DND-41 (cell line): ENCODE measurements at regions not wholly inside any gene's neighbourhood (a gene's known extent, or its start where the extent isn't known, plus 50 kb on each side); places are given as distances from the start of the nearest gene placed in this dataset.

Experiments
- ATAC-seq: fragments of 200-7000 bp; cut with Tn5 transposase; 3 replicates; pipeline ENCODE4 v1.9.1; 2021; ENCODE audit warnings: low read depth; ENCODE audit not compliant: insufficient read depth
- DNase-seq: peaks from one replicate; pipeline ENCODE4 v3.0.0-alpha.2; 2020
- H2AFZ ChIP-seq: 2 replicates; pipeline ENCODE4 v1.6.0; 2012; ENCODE audit warnings: low read depth, low read length
- H3K27ac ChIP-seq: 2 replicates; pipeline ENCODE4 v1.5.1; 2012; ENCODE audit warnings: low read length, inconsistent platforms
- H3K27me3 ChIP-seq: fragments of 200-600 bp; sonication (generic); 2 replicates; pipeline ENCODE4 v1.6.0; 2012; ENCODE audit warnings: low read length, mild to moderate bottlenecking, inconsistent platforms; ENCODE audit not compliant: insufficient read depth, poor library complexity
- H3K36me3 ChIP-seq: 2 replicates; pipeline ENCODE4 v1.5.1; 2012; ENCODE audit warnings: low read length, inconsistent platforms; ENCODE audit not compliant: insufficient read depth
- H3K4me1 ChIP-seq: 2 replicates; pipeline ENCODE4 v1.5.1; 2012; ENCODE audit warnings: mild to moderate bottlenecking, low read length; ENCODE audit not compliant: insufficient read depth
- H3K4me2 ChIP-seq: 2 replicates; pipeline ENCODE4 v1.6.0; 2012; ENCODE audit warnings: mild to moderate bottlenecking, moderate library complexity, low read length, inconsistent platforms; ENCODE audit not compliant: insufficient read depth
- H3K4me3 ChIP-seq, 2 experiments: fragments of 200-600 bp in 1 of 2; shearing (Covaris generic) in 1 of 2; 2 replicates each; pipeline ENCODE4 v1.5.1; 2012 to 2016; ENCODE audit warnings: inconsistent platforms in 2 of 2, low read length in 2 of 2, mild to moderate bottlenecking in 2 of 2, low read depth in 1 of 2, moderate library complexity in 1 of 2
- H3K79me2 ChIP-seq: 2 replicates; pipeline ENCODE4 v1.6.0; 2012; ENCODE audit warnings: low read length, inconsistent platforms; ENCODE audit not compliant: insufficient read depth
- H3K9ac ChIP-seq: 2 replicates; pipeline ENCODE4 v1.6.0; 2012; ENCODE audit warnings: low read depth, mild to moderate bottlenecking, inconsistent platforms, low read length, moderate library complexity
- H3K9me3 ChIP-seq: 2 replicates; pipeline ENCODE4 v1.5.1; 2012; ENCODE audit warnings: low read length, moderate library complexity, mild to moderate bottlenecking, inconsistent platforms; ENCODE audit not compliant: insufficient read depth, severe bottlenecking
- H4K20me1 ChIP-seq: 2 replicates; pipeline ENCODE4 v1.6.0; 2012; ENCODE audit warnings: low read length; ENCODE audit not compliant: insufficient read depth
- EZH2 ChIP-seq: IDR thresholded peaks from 3 replicates; pipeline ENCODE4 v1.6.1; 2012; ENCODE audit warnings: borderline replicate concordance, low read depth, mild to moderate bottlenecking, moderate library complexity, low read length, inconsistent platforms; ENCODE audit not compliant: severe bottlenecking
- TF ChIP-seq, protein P1 (sequence below): IDR thresholded peaks from 2 replicates; pipeline ENCODE4 v1.5.1; 2012; ENCODE audit warnings: borderline replicate concordance, low read length, moderate library complexity, mild to moderate bottlenecking; ENCODE audit not compliant: poor library complexity, severe bottlenecking; ENCODE audit errors: extremely low read depth

DNA sequence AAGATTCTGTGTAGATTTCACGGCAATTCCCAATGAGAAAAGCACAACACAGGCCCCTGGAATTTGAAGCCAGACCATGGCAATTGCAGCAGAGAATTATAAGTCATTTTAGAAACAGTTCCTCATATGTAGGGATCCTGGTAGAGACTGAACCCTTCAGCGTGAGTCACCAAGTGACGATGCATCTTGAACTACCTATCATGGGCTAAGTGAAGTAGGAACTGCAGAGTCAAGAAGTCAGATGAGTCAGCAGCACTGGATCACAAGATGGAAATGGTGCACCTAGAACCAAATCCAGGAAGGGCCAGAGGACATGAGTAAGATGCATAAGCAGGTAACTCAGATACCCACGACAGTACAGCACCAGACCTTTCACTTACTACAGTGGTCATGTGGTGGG is 140.0 kb upstream of the TPK1 start:
- Histone ChIP-seq H3K27me3 (no peaks in the 10 kb centered on the region), H3K9ac (no peak overlapping the region), H3K36me3 (no peaks in the 10 kb centered on the region), H3K4me1 (no peaks in the 10 kb centered on the region), H2AFZ (no peak overlapping the region), H4K20me1 (no peaks in the 10 kb centered on the region), H3K9me3 (no peaks in the 10 kb centered on the region), H3K27ac (no peak overlapping the region), H3K4me2 (no peak overlapping the region), H3K4me3 (no peak overlapping the region), H3K79me2 (no peaks in the 10 kb centered on the region)
- no peak for ATAC-seq
- TF ChIP-seq EZH2: no peak
- TF ChIP-seq, protein P1, sequence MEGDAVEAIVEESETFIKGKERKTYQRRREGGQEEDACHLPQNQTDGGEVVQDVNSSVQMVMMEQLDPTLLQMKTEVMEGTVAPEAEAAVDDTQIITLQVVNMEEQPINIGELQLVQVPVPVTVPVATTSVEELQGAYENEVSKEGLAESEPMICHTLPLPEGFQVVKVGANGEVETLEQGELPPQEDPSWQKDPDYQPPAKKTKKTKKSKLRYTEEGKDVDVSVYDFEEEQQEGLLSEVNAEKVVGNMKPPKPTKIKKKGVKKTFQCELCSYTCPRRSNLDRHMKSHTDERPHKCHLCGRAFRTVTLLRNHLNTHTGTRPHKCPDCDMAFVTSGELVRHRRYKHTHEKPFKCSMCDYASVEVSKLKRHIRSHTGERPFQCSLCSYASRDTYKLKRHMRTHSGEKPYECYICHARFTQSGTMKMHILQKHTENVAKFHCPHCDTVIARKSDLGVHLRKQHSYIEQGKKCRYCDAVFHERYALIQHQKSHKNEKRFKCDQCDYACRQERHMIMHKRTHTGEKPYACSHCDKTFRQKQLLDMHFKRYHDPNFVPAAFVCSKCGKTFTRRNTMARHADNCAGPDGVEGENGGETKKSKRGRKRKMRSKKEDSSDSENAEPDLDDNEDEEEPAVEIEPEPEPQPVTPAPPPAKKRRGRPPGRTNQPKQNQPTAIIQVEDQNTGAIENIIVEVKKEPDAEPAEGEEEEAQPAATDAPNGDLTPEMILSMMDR: no peak
- DNase-seq: no peak

DNA sequence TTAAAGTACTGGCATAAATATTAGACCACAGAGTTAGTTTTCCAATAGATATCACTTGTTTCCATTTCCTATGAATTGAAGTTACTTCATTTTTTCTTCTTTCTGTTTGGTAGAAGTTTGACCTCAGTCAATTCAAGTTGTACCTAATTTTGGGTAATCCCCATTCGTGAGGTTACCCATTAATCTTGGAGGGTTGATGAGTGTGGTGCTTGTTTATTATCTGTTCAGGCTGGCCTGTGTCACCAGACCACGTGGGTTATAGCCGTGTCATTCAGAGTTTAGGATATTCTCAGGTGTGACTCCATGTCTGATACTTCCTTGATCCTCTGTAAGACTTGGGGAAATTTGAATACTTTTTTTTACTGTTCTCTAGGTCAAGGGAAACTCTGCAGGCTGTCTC is 133.9 kb upstream of the TPK1 start:
- Histone ChIP-seq H2AFZ (no peak overlapping the region), H3K4me2 (no peak overlapping the region), H3K27ac (no peak overlapping the region), H3K9me3 (no peaks in the 10 kb centered on the region), H3K79me2 (no peaks in the 10 kb centered on the region), H3K4me1 (no peaks in the 10 kb centered on the region), H3K4me3 (no peak overlapping the region), H4K20me1 (no peaks in the 10 kb centered on the region), H3K36me3 (no peaks in the 10 kb centered on the region), H3K9ac (no peak overlapping the region), H3K27me3 (no peaks in the 10 kb centered on the region)
- DNase-seq (no peak), ATAC-seq (no peak)
- TF ChIP-seq, protein P1: no peak
- TF ChIP-seq EZH2: no peak

DNA sequence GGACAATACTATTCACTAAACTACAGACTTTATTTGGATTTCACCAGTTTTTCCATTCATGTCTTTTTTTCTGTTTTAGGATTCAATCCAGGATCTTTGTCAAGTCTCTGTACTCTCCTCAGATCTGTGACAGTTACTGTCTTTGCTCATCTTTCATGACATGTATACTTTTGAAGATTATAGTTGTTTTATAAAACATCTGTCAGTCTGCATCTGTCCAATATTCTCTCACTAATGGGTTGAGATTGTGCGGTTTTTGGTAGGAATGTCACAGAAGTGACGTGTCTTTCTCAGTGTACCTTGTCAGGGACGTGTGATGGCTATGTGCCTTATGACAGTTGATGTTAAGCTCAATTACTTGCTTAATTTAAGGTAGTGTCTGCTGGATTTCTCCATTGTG is 124.9 kb upstream of the TPK1 start:
- H3K9ac ChIP-seq: no peak overlapping the region
- DNase-seq (no peak), ATAC-seq (no peak)

More for the DNA sequence above, 124.9 kb upstream of the TPK1 start:
- Histone ChIP-seq H3K9me3 (no peaks in the 10 kb centered on the region), H3K27ac (no peak overlapping the region), H3K4me1 (no peaks in the 10 kb centered on the region), H4K20me1 (no peaks in the 10 kb centered on the region), H3K27me3 (no peaks in the 10 kb centered on the region), H3K4me3 (no peak overlapping the region), H3K4me2 (no peak overlapping the region), H2AFZ (no peak overlapping the region), H3K36me3 (no peaks in the 10 kb centered on the region), H3K79me2 (no peaks in the 10 kb centered on the region)
- TF ChIP-seq EZH2: no peak
- TF ChIP-seq, protein P1: no peak
